Hepatocyte (in vitro differentiated cells): ENCODE measurements at regions not wholly inside any gene's neighbourhood (a gene's known extent, or its start where the extent isn't known, plus 50 kb on each side); places are given as distances from the start of the nearest gene placed in this dataset.

Source experiments
- DNase-seq: peaks from one replicate; pipeline ENCODE4 v3.0.0-alpha.2; 2016; ENCODE audit warnings: low spot score
- H2AFZ ChIP-seq: fragments of 200-600 bp; sonication (generic); 2 replicates; pipeline ENCODE4 v1.6.0; 2016; ENCODE audit warnings: antibody characterized with exemption, mild to moderate bottlenecking
- H3K27ac ChIP-seq: fragments of 200-600 bp; sonication (generic); 2 replicates; pipeline ENCODE4 v1.5.1; 2016; ENCODE audit warnings: mild to moderate bottlenecking
- H3K27me3 ChIP-seq: fragments of 200-600 bp; sonication (generic); 2 replicates; pipeline ENCODE4 v1.6.1; 2016
- H3K36me3 ChIP-seq: fragments of 200-600 bp; sonication (generic); replicated peaks from 2 replicates; pipeline ENCODE4 v1.5.1; 2016; ENCODE audit warnings: low read depth; ENCODE audit not compliant: insufficient read depth
- H3K4me1 ChIP-seq: fragments of 200-600 bp; sonication (generic); 2 replicates; pipeline ENCODE4 v1.5.1; 2016; ENCODE audit warnings: mild to moderate bottlenecking, moderate library complexity; ENCODE audit not compliant: insufficient read depth
- H3K4me2 ChIP-seq: fragments of 200-600 bp; sonication (generic); 2 replicates; pipeline ENCODE4 v1.6.0; 2016
- H3K4me3 ChIP-seq: fragments of 200-600 bp; sonication (generic); 2 replicates; pipeline ENCODE4 v1.5.1; 2016; ENCODE audit warnings: mild to moderate bottlenecking
- H3K79me2 ChIP-seq: fragments of 200-600 bp; sonication (generic); 2 replicates; pipeline ENCODE4 v1.6.0; 2017; ENCODE audit warnings: mild to moderate bottlenecking
- H3K9me2 ChIP-seq: fragments of 200-600 bp; sonication (generic); replicated peaks from 2 replicates; pipeline ENCODE4 v1.6.0; 2017; ENCODE audit warnings: mild to moderate bottlenecking; ENCODE audit not compliant: insufficient read depth
- H3K9me3 ChIP-seq: fragments of 200-600 bp; sonication (generic); 2 replicates; pipeline ENCODE4 v1.5.1; 2016; ENCODE audit warnings: low read depth, mild to moderate bottlenecking
- H4K20me1 ChIP-seq: fragments of 200-600 bp; sonication (generic); 2 replicates; pipeline ENCODE4 v1.6.0; 2016; ENCODE audit warnings: mild to moderate bottlenecking; ENCODE audit not compliant: insufficient read depth, poor library complexity, severe bottlenecking
- EZH2 ChIP-seq: fragments of 200-600 bp; sonication (generic); IDR thresholded peaks from 2 replicates; pipeline ENCODE4 v1.6.1; 2016; ENCODE audit warnings: antibody characterized with exemption, mild to moderate bottlenecking, borderline replicate concordance
- EZH2phosphoT487 ChIP-seq: fragments of 200-600 bp; sonication (generic); IDR thresholded peaks from one replicate; pipeline ENCODE4 v1.6.1; 2018; ENCODE audit warnings: antibody characterized with exemption, mild to moderate bottlenecking, low read depth, moderate library complexity; ENCODE audit not compliant: unreplicated experiment, severe bottlenecking
- WGBS: methylation state at CpG from one replicate; pipeline ENCODE4 v1.1.6; 2016; ENCODE audit warnings: low lambda C conversion rate; ENCODE audit errors: missing lambda C conversion rate; 5-methylcytosine and 5-hydroxymethylcytosine counted together
- TF ChIP-seq, protein P1 (sequence below): fragments of 200-600 bp; sonication (generic); IDR thresholded peaks from 2 replicates; pipeline ENCODE4 v1.5.1; 2016; ENCODE audit warnings: antibody characterized with exemption, mild to moderate bottlenecking; ENCODE audit not compliant: poor library complexity

DNA sequence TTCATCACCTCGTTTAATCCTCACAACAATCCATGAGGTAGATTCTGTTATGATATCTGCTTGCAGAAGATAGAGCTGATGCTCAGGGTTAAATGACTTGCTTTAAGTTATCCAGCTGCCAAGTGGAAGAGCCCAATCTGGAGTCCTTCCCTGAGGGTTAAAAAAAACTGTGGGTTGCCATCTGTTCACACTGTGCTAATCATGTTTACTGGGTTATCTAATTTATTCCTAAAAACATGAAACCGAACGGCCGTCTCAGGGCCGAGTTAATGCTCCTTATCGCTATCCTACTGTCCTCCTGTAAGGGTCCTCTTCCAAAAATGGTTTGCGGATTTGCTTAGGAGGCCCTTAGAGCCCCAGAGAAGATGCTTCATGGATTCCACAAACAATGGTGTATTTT, 153.3 kb downstream of the YIPF5 start:
- no peaks in the 10 kb centered on the region for H3K79me2 ChIP-seq
- no peak overlapping the region for H2AFZ ChIP-seq
- DNase-seq = no peak
- no peaks in the 10 kb centered on the region for H3K27me3 ChIP-seq
- H3K4me1 ChIP-seq = no peaks in the 10 kb centered on the region
- no peak overlapping the region for H3K27ac ChIP-seq
- no peak overlapping the region for H3K4me3 ChIP-seq
- H3K9me3 ChIP-seq = no peaks in the 10 kb centered on the region
- no peak overlapping the region for H3K4me2 ChIP-seq
- H3K9me2 ChIP-seq = no peaks in the 10 kb centered on the region
- H4K20me1 ChIP-seq = no peaks in the 10 kb centered on the region
- TF ChIP-seq, protein P1, sequence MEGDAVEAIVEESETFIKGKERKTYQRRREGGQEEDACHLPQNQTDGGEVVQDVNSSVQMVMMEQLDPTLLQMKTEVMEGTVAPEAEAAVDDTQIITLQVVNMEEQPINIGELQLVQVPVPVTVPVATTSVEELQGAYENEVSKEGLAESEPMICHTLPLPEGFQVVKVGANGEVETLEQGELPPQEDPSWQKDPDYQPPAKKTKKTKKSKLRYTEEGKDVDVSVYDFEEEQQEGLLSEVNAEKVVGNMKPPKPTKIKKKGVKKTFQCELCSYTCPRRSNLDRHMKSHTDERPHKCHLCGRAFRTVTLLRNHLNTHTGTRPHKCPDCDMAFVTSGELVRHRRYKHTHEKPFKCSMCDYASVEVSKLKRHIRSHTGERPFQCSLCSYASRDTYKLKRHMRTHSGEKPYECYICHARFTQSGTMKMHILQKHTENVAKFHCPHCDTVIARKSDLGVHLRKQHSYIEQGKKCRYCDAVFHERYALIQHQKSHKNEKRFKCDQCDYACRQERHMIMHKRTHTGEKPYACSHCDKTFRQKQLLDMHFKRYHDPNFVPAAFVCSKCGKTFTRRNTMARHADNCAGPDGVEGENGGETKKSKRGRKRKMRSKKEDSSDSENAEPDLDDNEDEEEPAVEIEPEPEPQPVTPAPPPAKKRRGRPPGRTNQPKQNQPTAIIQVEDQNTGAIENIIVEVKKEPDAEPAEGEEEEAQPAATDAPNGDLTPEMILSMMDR = no peak
- no peak for TF ChIP-seq EZH2phosphoT487
- no peak for TF ChIP-seq EZH2
- H3K36me3 ChIP-seq = no peaks in the 10 kb centered on the region
- 84% methylated on average over 7 of the region's 7 CpGs for WGBS

DNA sequence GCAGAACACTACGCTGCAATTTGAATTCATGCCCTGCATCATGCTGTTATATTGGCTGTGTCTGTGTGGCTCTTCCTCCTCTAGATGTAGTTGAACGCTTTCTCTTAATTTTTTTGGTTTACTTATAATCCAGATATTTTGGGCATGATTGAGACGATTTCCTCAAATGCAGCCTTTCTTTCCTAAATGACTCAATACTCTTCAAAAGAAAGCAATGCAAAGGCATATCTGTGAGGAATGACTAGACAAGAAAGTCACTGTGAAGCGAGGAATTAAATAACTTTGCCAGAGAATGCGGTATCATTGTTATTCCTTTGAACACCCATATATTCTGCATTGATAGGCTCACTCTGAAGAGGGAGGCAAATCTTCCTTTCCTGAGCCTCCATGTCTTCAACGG, 152.8 kb downstream of the YIPF5 start:
- Histone ChIP-seq H2AFZ (no peak overlapping the region), H3K4me2 (no peak overlapping the region), H3K36me3 (no peaks in the 10 kb centered on the region), H3K79me2 (no peaks in the 10 kb centered on the region), H4K20me1 (no peaks in the 10 kb centered on the region), H3K9me3 (no peaks in the 10 kb centered on the region), H3K4me1 (no peaks in the 10 kb centered on the region), H3K27me3 (no peaks in the 10 kb centered on the region), H3K27ac (no peak overlapping the region), H3K9me2 (no peaks in the 10 kb centered on the region), H3K4me3 (no peak overlapping the region)
- DNase-seq = no peak
- TF ChIP-seq EZH2phosphoT487 = no peak
- TF ChIP-seq EZH2 = no peak
- TF ChIP-seq, protein P1 = no peak
- WGBS = 88% methylated on average over 6 of the region's 6 CpGs

DNA sequence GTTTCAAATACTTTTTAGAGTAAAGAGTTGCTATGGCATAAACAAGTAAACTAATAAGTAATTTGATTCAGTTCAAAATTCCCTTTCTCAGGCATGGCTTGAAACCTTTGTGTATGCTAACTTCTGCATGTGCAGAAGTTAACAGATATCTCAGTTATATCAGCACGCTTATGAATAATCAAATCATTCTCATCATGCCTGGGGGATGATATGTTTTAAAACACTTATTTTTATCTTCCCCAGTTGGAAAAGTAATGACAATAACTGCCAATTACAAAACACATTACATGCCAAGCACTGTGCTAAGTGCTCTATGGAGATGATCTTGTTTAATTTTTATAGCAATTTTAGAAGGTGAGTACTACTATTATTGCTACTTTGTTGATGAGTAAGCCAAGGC, 146.4 kb downstream of the YIPF5 start:
- no peak for DNase-seq
- Histone ChIP-seq H3K27me3 (no peaks in the 10 kb centered on the region), H3K9me3 (no peaks in the 10 kb centered on the region), H3K4me3 (no peak overlapping the region), H3K9me2 (no peaks in the 10 kb centered on the region), H3K36me3 (no peaks in the 10 kb centered on the region), H4K20me1 (no peaks in the 10 kb centered on the region), H2AFZ (no peak overlapping the region), H3K79me2 (no peaks in the 10 kb centered on the region), H3K27ac (no peak overlapping the region), H3K4me1 (peaks cover 12% of the 10 kb centered on the region), H3K4me2 (no peak overlapping the region)
- TF ChIP-seq EZH2 = no peak
- no peak for TF ChIP-seq EZH2phosphoT487
- TF ChIP-seq, protein P1 = no peak
- 97% methylated on average over 1 of the region's 1 CpG for WGBS

DNA sequence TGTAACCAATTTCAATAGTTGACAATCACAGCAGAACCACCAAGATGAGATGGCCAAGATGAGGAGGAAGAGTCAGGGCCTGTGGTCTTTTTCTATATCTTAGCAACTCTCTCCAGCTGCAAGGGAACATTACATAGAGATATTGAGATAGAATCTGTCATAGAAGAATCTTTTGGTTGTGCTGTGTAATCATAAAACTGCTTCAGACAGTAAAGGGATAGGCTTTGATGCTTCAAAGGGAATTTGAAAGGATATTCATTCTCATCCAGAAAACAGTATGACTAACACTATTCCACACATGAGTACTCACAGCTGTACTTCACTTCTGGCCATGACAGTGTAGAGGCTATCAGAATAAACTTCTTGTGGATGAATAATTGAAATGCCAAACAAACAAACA, 145.9 kb downstream of the YIPF5 start:
- H3K9me3 ChIP-seq = no peaks in the 10 kb centered on the region
- TF ChIP-seq EZH2phosphoT487 = no peak
- no peak for TF ChIP-seq EZH2
- TF ChIP-seq, protein P1 = no peak

More for the DNA sequence above, 145.9 kb downstream of the YIPF5 start:
- no peak overlapping the region for H3K4me2 ChIP-seq
- H3K27me3 ChIP-seq = no peaks in the 10 kb centered on the region
- no peaks in the 10 kb centered on the region for H4K20me1 ChIP-seq
- no peak overlapping the region for H3K27ac ChIP-seq
- H3K4me3 ChIP-seq = no peak overlapping the region
- DNase-seq = no peak
- H3K36me3 ChIP-seq = no peaks in the 10 kb centered on the region
- no peaks in the 10 kb centered on the region for H3K79me2 ChIP-seq
- H2AFZ ChIP-seq = no peak overlapping the region
- peaks cover 13% of the 10 kb centered on the region for H3K4me1 ChIP-seq
- no peaks in the 10 kb centered on the region for H3K9me2 ChIP-seq
